ENCODE measurements at regions not wholly inside any gene's neighbourhood (a gene's known extent, or its start where the extent isn't known, plus 50 kb on each side); places are given as distances from the start of the nearest gene placed in this dataset.
A peak's percentile ranks its signal among the peaks of the same experiment; 100 is the strongest.

- TF ChIP-seq CTCF (IDR thresholded peaks at IDR 0.05), result no peak
- Histone ChIP-seq H3K36me3 (replicated peaks in 1 of 2; ENCODE audit: control insufficient read depth in 1 of 2, insufficient read depth in 2 of 2, low read length in 2 of 2) (no peaks in the 10 kb centered on the region), H3K9ac (ENCODE audit: insufficient read depth, low read length, poor library complexity, severe bottlenecking) (no peak overlapping the region), H3K79me2 (ENCODE audit: insufficient read depth, low read length) (no peaks in the 10 kb centered on the region), H3K9me3 (replicated peaks in 1 of 2; ENCODE audit: control insufficient read depth in 1 of 2, insufficient read depth in 1 of 2, low read length in 2 of 2) (no peaks in the 10 kb centered on the region), H4K20me1 (ENCODE audit: insufficient read depth, low read length) (no peaks in the 10 kb centered on the region), H3K27ac (ENCODE audit: low read depth in 1 of 2, low read length in 2 of 2) (peak overlapping the region in 1 of 2 donors; percentile 7), H3K4me1 (ENCODE audit: control insufficient read depth in 1 of 2, insufficient read depth in 2 of 2, low read length in 2 of 2) (peaks cover 4 to 5% of the 10 kb centered on the region in 2 donors), H3K27me3 (ENCODE audit: control insufficient read depth in 2 of 2, insufficient read depth in 2 of 2, low read length in 2 of 2) (no peaks in the 10 kb centered on the region), H3K4me2 (replicated peaks; ENCODE audit: extremely low read depth, low read length, poor library complexity, severe bottlenecking) (no peak overlapping the region), H2AFZ (ENCODE audit: insufficient read depth, low read depth, low read length, poor library complexity, severe bottlenecking) (no peak overlapping the region), H3K4me3 (replicated peaks in 1 of 3; ENCODE audit: low read depth in 2 of 3, low read length in 3 of 3) (no peak overlapping the region)
- Mint-ChIP-seq H3K36me3 (no peaks in the 10 kb centered on the region), H3K9me3 (peaks cover 0 to 3% (median 0%) of the 10 kb centered on the region in 7 donors), H3K27ac (no peak overlapping the region), H3K27me3 (ENCODE audit: low read depth in 3 of 3) (peaks cover 0 to 7% (median 0%) of the 10 kb centered on the region in 3 donors), H3K4me3 (no peak overlapping the region), H3K4me1 (peaks cover 9% of the 10 kb centered on the region)
- intact Hi-C loops (cut with micrococcal nuclease), result no loop called here
- no peak for DNase-seq
- no CpG with 5 or more reads among the region's 3 CpGs for WGBS (ENCODE audit: insufficient coverage)
These were observed 78.3 kb upstream of the C1QTNF7 start for GRCh38 chr4:15349531-15349935.

GRCh38 chr4:15349965-15350364 lies 77.9 kb upstream of the C1QTNF7 start:
- Histone ChIP-seq H3K36me3 (replicated peaks in 1 of 2; ENCODE audit: control insufficient read depth in 1 of 2, insufficient read depth in 2 of 2, low read length in 2 of 2) (no peaks in the 10 kb centered on the region), H3K9me3 (replicated peaks in 1 of 2; ENCODE audit: control insufficient read depth in 1 of 2, insufficient read depth in 1 of 2, low read length in 2 of 2) (no peaks in the 10 kb centered on the region), H3K4me2 (replicated peaks; ENCODE audit: extremely low read depth, low read length, poor library complexity, severe bottlenecking) (no peak overlapping the region), H3K79me2 (ENCODE audit: insufficient read depth, low read length) (no peaks in the 10 kb centered on the region), H4K20me1 (ENCODE audit: insufficient read depth, low read length) (no peaks in the 10 kb centered on the region), H3K9ac (ENCODE audit: insufficient read depth, low read length, poor library complexity, severe bottlenecking) (no peak overlapping the region), H2AFZ (ENCODE audit: insufficient read depth, low read depth, low read length, poor library complexity, severe bottlenecking) (no peak overlapping the region), H3K4me1 (ENCODE audit: control insufficient read depth in 1 of 2, insufficient read depth in 2 of 2, low read length in 2 of 2) (peaks cover 4 to 5% of the 10 kb centered on the region in 2 donors), H3K27ac (ENCODE audit: low read depth in 1 of 2, low read length in 2 of 2) (no peak overlapping the region), H3K27me3 (ENCODE audit: control insufficient read depth in 2 of 2, insufficient read depth in 2 of 2, low read length in 2 of 2) (no peaks in the 10 kb centered on the region), H3K4me3 (replicated peaks in 1 of 3; ENCODE audit: low read depth in 2 of 3, low read length in 3 of 3) (no peak overlapping the region)
- Mint-ChIP-seq H3K36me3 (no peaks in the 10 kb centered on the region), H3K9me3 (peaks cover 0 to 3% (median 0%) of the 10 kb centered on the region in 7 donors), H3K4me3 (no peak overlapping the region), H3K27me3 (ENCODE audit: low read depth in 3 of 3) (peaks cover 0 to 7% (median 0%) of the 10 kb centered on the region in 3 donors), H3K27ac (no peak overlapping the region), H3K4me1 (peaks cover 9% of the 10 kb centered on the region)
- no peak for DNase-seq
- WGBS (ENCODE audit: insufficient coverage), result 80% methylated on average over 1 of the region's 1 CpG
- intact Hi-C loops (cut with micrococcal nuclease), result no loop called here
- TF ChIP-seq CTCF (IDR thresholded peaks at IDR 0.05), result no peak

Data from CD14-positive monocyte (primary cell).